ENCODE measurements at regions not wholly inside any gene's neighbourhood (a gene's known extent, or its start where the extent isn't known, plus 50 kb on each side); places are given as distances from the start of the nearest gene placed in this dataset.

- 40% methylated on average over 1 of the region's 1 CpG for WGBS (ENCODE audit: low lambda C conversion rate)
- TF ChIP-seq FOSL2 (IDR thresholded peaks at IDR 0.05; ENCODE audit: borderline replicate concordance, low read depth): no peak
- TF ChIP-seq, protein P1, sequence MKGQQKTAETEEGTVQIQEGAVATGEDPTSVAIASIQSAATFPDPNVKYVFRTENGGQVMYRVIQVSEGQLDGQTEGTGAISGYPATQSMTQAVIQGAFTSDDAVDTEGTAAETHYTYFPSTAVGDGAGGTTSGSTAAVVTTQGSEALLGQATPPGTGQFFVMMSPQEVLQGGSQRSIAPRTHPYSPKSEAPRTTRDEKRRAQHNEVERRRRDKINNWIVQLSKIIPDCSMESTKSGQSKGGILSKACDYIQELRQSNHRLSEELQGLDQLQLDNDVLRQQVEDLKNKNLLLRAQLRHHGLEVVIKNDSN (IDR thresholded peaks at IDR 0.05; ENCODE audit: borderline replicate concordance, low read depth): no peak
- TF ChIP-seq SIN3A (IDR thresholded peaks at IDR 0.05; ENCODE audit: borderline replicate concordance, low read depth, low read length): no peak
- no peak for TF ChIP-seq RFX5 (IDR thresholded peaks at IDR 0.05; ENCODE audit: low read length)
- no peak for TF ChIP-seq ELF1 (IDR thresholded peaks at IDR 0.05)
- TF ChIP-seq EZH2phosphoT487 (IDR thresholded peaks at IDR 0.05; ENCODE audit: borderline replicate concordance, low read depth): no peak
- TF ChIP-seq IRF3 (IDR thresholded peaks at IDR 0.05; ENCODE audit: low read depth, low read length): no peak
- TF ChIP-seq TCF12 (IDR thresholded peaks at IDR 0.05): no peak
- no peak for TF ChIP-seq RCOR1 (IDR thresholded peaks at IDR 0.05; ENCODE audit: low read length)
- no peak for TF ChIP-seq NFIC (IDR thresholded peaks at IDR 0.05; ENCODE audit: borderline replicate concordance)
- no peak for TF ChIP-seq JUND (IDR thresholded peaks at IDR 0.05)
- no peak for TF ChIP-seq FOXJ3 (CRISPR knock-in tag; IDR thresholded peaks at IDR 0.05)
- TF ChIP-seq TEAD4 (IDR thresholded peaks at IDR 0.05; ENCODE audit: borderline replicate concordance, insufficient read depth): no peak
- DNase-seq: no peak
Measured at GRCh38 chr12:45503899-45504298, 225.6 kb upstream of the ARID2 start.

GRCh38 chr12:45504316-45505010, 225.0 kb upstream of the ARID2 start:
- Histone ChIP-seq H3K9me3 (no peaks in the 10 kb centered on the region), H3K9ac (no peak overlapping the region), H3K27me3 (ENCODE audit: insufficient read depth) (no peaks in the 10 kb centered on the region; the same call in 1 of the 2 replicates), H3K36me3 (replicated peaks in 1 of 2; ENCODE audit: control insufficient read depth in 1 of 2, insufficient read depth in 2 of 2, low read length in 1 of 2) (no peaks in the 10 kb centered on the region), H3K4me3 (ENCODE audit: low read depth in 2 of 2, low read length in 1 of 2) (no peak overlapping the region), H3K4me1 (ENCODE audit: control insufficient read depth in 1 of 2, insufficient read depth in 2 of 2, low read depth in 1 of 2, low read length in 1 of 2) (no peaks in the 10 kb centered on the region; a peak in 1 of 4 replicates), H3K9me2 (no peaks in the 10 kb centered on the region), H4K20me1 (ENCODE audit: insufficient read depth) (no peaks in the 10 kb centered on the region), H2AFZ (ENCODE audit: low read depth) (no peak overlapping the region), H3K4me2 (no peak overlapping the region), H3F3A (replicated peaks; ENCODE audit: insufficient read depth) (no peaks in the 10 kb centered on the region), H3K79me2 (ENCODE audit: insufficient read depth) (no peaks in the 10 kb centered on the region), H3K27ac (ENCODE audit: low read depth in 2 of 2, low read length in 1 of 2) (no peak overlapping the region)
- 73% methylated on average over 6 of the region's 6 CpGs for WGBS (ENCODE audit: low lambda C conversion rate)
- ChIA-PET POLR2A (no interaction called here), CTCF (interaction anchor here (0.7 to 1.4 kb wide), 2 partner anchors 37 to 39 kb away, joined by 3 read pairs; no protein-coding TSS in a partner anchor)
- DNase-seq: no peak
- TF ChIP-seq SIN3A (IDR thresholded peaks at IDR 0.05; ENCODE audit: borderline replicate concordance, low read depth, low read length) (no peak), NRF1 (IDR thresholded peaks at IDR 0.05; ENCODE audit: low read depth, low read length) (no peak), NFIC (IDR thresholded peaks at IDR 0.05; ENCODE audit: borderline replicate concordance) (no peak), POLR2AphosphoS5 (IDR thresholded peaks at IDR 0.05; ENCODE audit: low read depth, low read length) (no peak), GATA2 (CRISPR knock-in tag; IDR thresholded peaks at IDR 0.05) (no peak), MXI1 (IDR thresholded peaks at IDR 0.05; ENCODE audit: low read depth, low read length) (no peak), RAD21 (IDR thresholded peaks at IDR 0.05; ENCODE audit: low read length) (no peak), RFX5 (IDR thresholded peaks at IDR 0.05; ENCODE audit: low read length) (no peak), FOXJ3 (CRISPR knock-in tag; IDR thresholded peaks at IDR 0.05) (no peak), TAF1 (IDR thresholded peaks at IDR 0.05; ENCODE audit: borderline replicate concordance, low read depth, low read length) (no peak), IRF3 (IDR thresholded peaks at IDR 0.05; ENCODE audit: low read depth, low read length) (no peak), TCF12 (IDR thresholded peaks at IDR 0.05) (no peak), EZH2phosphoT487 (IDR thresholded peaks at IDR 0.05; ENCODE audit: borderline replicate concordance, low read depth) (no peak), SMC3 (IDR thresholded peaks at IDR 0.05; ENCODE audit: low read depth, low read length) (no peak)
- TF ChIP-seq, protein P1 (IDR thresholded peaks at IDR 0.05; ENCODE audit: borderline replicate concordance, low read depth): no peak

More at GRCh38 chr12:45503899-45504298, 225.6 kb upstream of the ARID2 start:
- H3F3A ChIP-seq (replicated peaks; ENCODE audit: insufficient read depth): no peaks in the 10 kb centered on the region
- H2AFZ ChIP-seq (ENCODE audit: low read depth): no peak overlapping the region
- no peak overlapping the region for H3K4me2 ChIP-seq
- no peak overlapping the region for H3K27ac ChIP-seq (ENCODE audit: low read depth in 2 of 2, low read length in 1 of 2)
- no peaks in the 10 kb centered on the region for H3K9me3 ChIP-seq
- H4K20me1 ChIP-seq (ENCODE audit: insufficient read depth): no peaks in the 10 kb centered on the region
- CTCF ChIA-PET: interaction anchor here (0.7 kb wide), 1 partner anchor 38 kb away, joined by 3 read pairs; no protein-coding TSS in a partner anchor
- H3K27me3 ChIP-seq (ENCODE audit: insufficient read depth): no peaks in the 10 kb centered on the region; the same call in 1 of the 2 replicates
- no peaks in the 10 kb centered on the region for H3K36me3 ChIP-seq (replicated peaks in 1 of 2; ENCODE audit: control insufficient read depth in 1 of 2, insufficient read depth in 2 of 2, low read length in 1 of 2)
- H3K9me2 ChIP-seq: no peaks in the 10 kb centered on the region
- H3K4me1 ChIP-seq (ENCODE audit: control insufficient read depth in 1 of 2, insufficient read depth in 2 of 2, low read depth in 1 of 2, low read length in 1 of 2): no peaks in the 10 kb centered on the region; a peak in 1 of 4 replicates
- POLR2A ChIA-PET: no interaction called here
- no peaks in the 10 kb centered on the region for H3K79me2 ChIP-seq (ENCODE audit: insufficient read depth)
- no peak overlapping the region for H3K9ac ChIP-seq
- H3K4me3 ChIP-seq (ENCODE audit: low read depth in 2 of 2, low read length in 1 of 2): no peak overlapping the region

Measured in SK-N-SH (cell line).